ENCODE measurements at regions not wholly inside any gene's neighbourhood (a gene's known extent, or its start where the extent isn't known, plus 50 kb on each side); places are given as distances from the start of the nearest gene placed in this dataset.

DNA sequence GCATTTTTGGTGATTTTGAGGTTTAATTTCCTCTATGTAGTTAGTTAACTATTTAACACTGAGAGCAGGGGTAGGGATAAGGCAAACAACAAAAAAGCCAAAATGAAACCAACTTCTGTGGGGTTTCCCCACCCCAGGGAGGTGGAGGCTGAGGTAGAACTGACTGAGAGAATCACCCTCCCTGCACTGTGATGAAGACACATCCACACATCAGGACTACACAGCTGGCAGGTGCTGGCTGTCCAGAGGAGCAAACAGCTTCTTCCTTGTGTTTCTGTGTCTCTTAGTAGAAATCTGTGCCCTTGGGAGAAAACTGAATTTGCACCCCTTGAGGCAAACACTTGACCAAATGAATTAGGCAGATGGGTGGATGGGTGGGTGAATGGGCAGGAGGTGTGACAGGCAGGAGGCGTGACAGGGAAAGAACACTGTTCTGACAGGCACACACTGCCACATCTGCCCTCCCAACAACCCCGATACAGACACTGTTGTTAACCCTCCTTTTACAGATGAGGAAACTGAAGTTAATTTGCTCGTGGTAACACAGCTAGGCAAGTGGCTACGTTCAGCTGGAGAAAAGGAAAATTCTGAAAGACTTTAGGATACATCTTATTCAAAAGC lies 62.9 kb upstream of the AMZ2 start:
- Histone ChIP-seq H3K36me3 (no peaks in the 10 kb centered on the region), H3K27ac (no peak overlapping the region), H3K4me3 (no peak overlapping the region), H3K9me3 (no peaks in the 10 kb centered on the region), H3K27me3 (no peaks in the 10 kb centered on the region), H3K4me1 (no peaks in the 10 kb centered on the region)
- intact Hi-C loops (cut with DNase I), result no loop called here
- peak in 1 of 2 donors; percentile 37 for DNase-seq (ENCODE audit: extremely low spot score in 2 of 2)
- TF ChIP-seq POLR2AphosphoS5 (IDR thresholded peaks at IDR 0.05; ENCODE audit: insufficient read depth in 1 of 2, low read depth in 1 of 2) (no peak), POLR2A (IDR thresholded peaks at IDR 0.05) (no peak)
- TF ChIP-seq, protein P1, sequence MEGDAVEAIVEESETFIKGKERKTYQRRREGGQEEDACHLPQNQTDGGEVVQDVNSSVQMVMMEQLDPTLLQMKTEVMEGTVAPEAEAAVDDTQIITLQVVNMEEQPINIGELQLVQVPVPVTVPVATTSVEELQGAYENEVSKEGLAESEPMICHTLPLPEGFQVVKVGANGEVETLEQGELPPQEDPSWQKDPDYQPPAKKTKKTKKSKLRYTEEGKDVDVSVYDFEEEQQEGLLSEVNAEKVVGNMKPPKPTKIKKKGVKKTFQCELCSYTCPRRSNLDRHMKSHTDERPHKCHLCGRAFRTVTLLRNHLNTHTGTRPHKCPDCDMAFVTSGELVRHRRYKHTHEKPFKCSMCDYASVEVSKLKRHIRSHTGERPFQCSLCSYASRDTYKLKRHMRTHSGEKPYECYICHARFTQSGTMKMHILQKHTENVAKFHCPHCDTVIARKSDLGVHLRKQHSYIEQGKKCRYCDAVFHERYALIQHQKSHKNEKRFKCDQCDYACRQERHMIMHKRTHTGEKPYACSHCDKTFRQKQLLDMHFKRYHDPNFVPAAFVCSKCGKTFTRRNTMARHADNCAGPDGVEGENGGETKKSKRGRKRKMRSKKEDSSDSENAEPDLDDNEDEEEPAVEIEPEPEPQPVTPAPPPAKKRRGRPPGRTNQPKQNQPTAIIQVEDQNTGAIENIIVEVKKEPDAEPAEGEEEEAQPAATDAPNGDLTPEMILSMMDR (IDR thresholded peaks at IDR 0.05), result no peak

DNA sequence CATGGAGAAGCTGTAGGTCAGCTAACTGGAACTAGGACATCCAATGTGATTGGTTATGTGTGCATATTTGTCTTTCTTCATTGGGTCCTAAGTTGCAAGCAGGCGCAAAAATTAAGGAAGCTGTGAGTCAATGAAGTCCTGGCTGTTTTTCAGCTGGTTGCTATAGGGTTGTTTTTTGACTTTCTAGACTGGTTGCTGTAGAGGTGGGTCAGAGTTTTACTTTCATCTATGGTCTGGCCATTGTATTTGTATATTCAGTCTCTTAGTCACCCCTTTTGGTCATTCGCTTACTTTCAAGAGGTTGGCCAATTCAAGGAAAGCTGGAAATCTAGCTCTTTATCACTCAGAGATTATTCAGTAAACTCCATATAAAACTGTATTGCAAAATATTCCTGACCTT lies 62.0 kb upstream of the AMZ2 start:
- DNase-seq (ENCODE audit: extremely low spot score in 2 of 2), result peak in 1 of 2 donors; percentile 11
- Histone ChIP-seq H3K27ac (no peak overlapping the region), H3K36me3 (no peaks in the 10 kb centered on the region), H3K4me3 (no peak overlapping the region), H3K4me1 (no peaks in the 10 kb centered on the region), H3K9me3 (no peaks in the 10 kb centered on the region), H3K27me3 (no peaks in the 10 kb centered on the region)
- intact Hi-C loops (cut with DNase I), result no loop called here
- TF ChIP-seq POLR2A (IDR thresholded peaks at IDR 0.05) (no peak), POLR2AphosphoS5 (IDR thresholded peaks at IDR 0.05; ENCODE audit: insufficient read depth in 1 of 2, low read depth in 1 of 2) (no peak)
- TF ChIP-seq, protein P1 (IDR thresholded peaks at IDR 0.05), result no peak

DNA sequence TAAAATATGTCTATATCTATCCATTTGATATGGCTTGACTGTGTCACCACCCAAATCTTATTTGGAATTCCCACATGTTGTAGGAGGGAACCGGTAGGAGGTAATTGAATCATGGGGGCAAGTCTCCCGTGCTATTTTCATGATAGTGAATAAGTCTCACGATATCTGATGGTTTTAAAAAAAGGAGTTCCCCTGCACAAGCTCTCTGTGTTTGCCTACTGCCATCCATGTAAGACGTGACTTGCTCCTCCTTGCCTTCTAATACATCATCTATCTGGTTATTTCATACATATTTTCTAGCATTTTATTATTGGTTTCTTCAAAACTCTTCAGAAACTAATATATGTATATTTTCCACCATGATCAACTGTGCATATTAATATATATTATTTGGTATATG lies 57.3 kb upstream of the AMZ2 start:
- H3K27ac ChIP-seq, result no peak overlapping the region
- TF ChIP-seq, protein P1 (IDR thresholded peaks at IDR 0.05), result no peak
- no peak for TF ChIP-seq POLR2AphosphoS5 (IDR thresholded peaks at IDR 0.05; ENCODE audit: insufficient read depth in 1 of 2, low read depth in 1 of 2)
- H3K4me1 ChIP-seq, result no peaks in the 10 kb centered on the region
- no peaks in the 10 kb centered on the region for H3K27me3 ChIP-seq
- no peaks in the 10 kb centered on the region for H3K36me3 ChIP-seq
- H3K4me3 ChIP-seq, result no peak overlapping the region
- no peaks in the 10 kb centered on the region for H3K9me3 ChIP-seq
- no peak for DNase-seq (ENCODE audit: extremely low spot score in 2 of 2)
- intact Hi-C loops (cut with DNase I), result no loop called here

DNA sequence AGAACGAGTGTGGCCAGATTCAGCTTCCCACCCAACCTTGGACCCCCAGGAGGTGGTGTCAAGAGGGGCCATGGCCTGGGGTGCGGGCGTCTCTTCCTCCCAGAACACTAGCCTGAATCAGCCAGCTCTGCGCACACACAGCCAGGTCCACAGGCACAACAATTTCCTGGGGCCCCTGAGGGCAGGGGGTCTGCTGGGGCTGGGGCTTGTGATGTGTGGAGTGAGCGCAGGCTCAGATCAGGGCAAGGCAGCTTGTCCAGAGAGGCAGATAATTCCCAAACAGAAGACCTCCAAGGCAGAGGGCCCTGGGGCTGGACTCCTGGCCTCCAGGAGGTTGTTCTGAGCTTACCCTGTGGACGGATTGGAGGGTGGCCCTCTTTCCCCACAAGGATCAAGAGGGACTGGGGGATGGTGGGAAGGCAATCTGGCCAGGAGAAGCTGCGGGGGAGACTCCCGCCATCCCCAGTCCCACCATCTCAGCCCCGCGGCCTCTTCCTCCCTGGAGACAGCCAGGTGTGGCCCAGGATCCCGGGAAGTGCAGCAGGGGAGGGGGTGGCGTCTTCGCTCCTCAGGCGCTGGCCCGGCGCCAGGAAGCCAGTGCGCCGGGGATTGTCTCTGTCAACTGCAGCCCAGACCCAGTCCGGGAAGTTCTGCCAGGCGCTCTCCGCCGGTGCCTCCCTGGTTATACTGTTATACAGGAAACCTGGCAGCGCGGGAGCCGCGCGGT lies 52.0 kb upstream of the AMZ2 start:
- H3K36me3 ChIP-seq, result no peaks in the 10 kb centered on the region
- peaks cover 16% of the 10 kb centered on the region for H3K27me3 ChIP-seq
- peaks cover 53% of the 10 kb centered on the region for H3K4me1 ChIP-seq
- TF ChIP-seq POLR2A (IDR thresholded peaks at IDR 0.05), result no peak
- TF ChIP-seq, protein P1 (IDR thresholded peaks at IDR 0.05), result no peak
- no peak for TF ChIP-seq POLR2AphosphoS5 (IDR thresholded peaks at IDR 0.05; ENCODE audit: insufficient read depth in 1 of 2, low read depth in 1 of 2)
- H3K4me3 ChIP-seq, result peak overlapping the region; percentile 38 to 50
- intact Hi-C loops (cut with DNase I), result no loop called here
- H3K9me3 ChIP-seq, result no peaks in the 10 kb centered on the region
- DNase-seq (ENCODE audit: extremely low spot score in 2 of 2), result peak in 1 of 2 donors; percentile 67
- H3K27ac ChIP-seq, result no peak overlapping the region

Measured in vagina (tissue), 2 donors.